EL (cell line): ENCODE measurements at regions not wholly inside any gene's neighbourhood (a gene's known extent, or its start where the extent isn't known, plus 50 kb on each side); places are given as distances from the start of the nearest gene placed in this dataset.

Experiments used
- DNase-seq: peaks from one replicate; pipeline ENCODE4 v3.0.0-alpha.2; 2016

DNA sequence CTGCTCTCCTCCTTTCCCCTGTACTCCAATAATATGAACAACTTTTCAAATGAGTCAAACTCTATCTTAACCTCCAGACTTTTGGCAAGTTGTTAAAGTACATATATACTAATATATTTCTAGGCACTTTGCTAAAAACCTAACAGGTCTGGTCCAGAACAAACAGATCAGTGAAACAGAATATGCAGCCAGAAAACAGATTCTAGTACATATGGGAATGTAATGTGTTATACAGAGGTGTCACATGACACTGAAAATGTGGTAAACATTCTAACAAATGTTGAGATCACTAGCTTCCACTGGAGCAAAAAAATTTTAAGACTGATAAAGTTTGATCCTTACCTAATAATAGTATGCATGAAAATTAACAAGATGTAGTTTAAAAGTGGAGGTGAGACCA, 136.9 kb downstream of the OR2K2 start:
- no peak for DNase-seq

DNA sequence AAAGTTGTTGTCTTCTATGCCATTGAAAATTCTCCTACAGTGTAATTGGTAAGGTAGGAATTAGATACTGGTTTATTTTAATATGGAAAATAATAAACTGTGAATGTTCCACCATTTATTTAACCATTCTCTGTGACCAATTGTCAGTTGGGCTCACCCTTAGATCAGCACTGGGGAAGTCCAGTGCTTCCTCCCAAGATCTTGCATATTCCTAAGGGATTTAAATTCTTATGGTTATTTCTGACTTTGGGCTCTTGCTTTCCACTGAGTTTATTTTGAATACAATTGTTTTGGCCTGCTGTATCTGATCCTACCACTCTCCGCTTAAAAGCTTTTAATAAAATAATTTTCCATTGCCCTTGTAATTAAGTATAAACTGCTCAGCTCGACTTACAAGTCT, 137.4 kb downstream of the OR2K2 start:
- DNase-seq: no peak

DNA sequence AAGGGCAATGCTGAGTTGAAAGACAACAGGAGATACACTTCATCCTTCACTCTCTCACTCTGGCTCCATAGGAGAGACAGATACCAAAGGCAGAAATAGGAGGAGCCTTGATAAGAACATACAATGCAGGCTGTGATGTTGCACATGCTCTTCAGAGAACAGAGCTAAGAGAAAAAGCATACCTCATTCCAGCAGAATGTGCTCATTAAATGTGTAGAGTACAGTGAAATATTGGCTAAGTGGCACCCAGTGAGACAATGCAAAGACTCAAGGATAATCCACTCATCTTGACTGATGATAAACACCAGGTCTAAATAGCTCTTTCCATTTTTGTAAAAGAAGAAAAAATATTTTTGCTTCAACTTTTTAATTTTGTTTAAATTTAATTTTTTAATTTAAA, 139.7 kb downstream of the OR2K2 start:
- no peak for DNase-seq

DNA sequence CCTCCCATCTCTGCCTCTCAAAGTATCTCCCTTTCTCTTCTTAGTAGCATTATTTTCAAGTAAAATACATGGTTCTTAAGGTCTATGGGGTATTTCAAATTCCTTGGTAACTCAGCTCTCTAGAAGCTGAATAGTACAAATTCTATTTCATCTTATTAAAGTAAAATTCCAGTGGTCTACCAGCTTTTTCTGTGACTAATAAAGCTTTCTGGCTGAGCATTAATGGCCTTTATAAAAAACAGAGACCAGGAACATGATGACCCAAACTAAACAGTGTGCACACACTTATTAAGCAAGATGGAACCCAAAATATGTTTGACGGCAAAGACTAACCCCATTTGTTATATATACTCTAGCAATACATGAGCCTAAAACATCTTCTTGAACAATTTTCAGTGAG, 142.6 kb downstream of the OR2K2 start:
- no peak for DNase-seq

DNA sequence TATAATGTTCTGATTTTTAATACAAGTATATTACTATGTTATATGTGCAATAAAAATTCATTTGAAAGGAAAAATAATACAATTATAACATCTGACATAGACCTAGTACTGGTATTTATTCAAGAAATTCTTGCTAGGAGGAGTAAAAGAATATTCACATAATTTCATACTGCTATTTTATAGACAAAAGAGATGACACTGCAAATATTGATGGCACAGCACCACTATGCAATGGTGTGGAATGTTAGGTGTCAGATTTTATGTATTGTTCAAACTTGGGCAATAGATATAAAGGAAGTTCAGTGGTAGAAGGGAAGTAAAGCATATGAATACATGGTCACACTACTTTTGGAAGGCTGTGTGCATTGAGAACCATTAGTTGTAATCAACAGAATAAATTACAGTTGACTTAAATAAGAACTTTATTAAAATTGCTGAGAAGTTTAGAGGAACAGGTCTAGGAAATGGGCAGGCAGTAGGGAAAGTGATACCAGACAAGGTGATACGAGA, 143.9 kb downstream of the OR2K2 start:
- no peak for DNase-seq

DNA sequence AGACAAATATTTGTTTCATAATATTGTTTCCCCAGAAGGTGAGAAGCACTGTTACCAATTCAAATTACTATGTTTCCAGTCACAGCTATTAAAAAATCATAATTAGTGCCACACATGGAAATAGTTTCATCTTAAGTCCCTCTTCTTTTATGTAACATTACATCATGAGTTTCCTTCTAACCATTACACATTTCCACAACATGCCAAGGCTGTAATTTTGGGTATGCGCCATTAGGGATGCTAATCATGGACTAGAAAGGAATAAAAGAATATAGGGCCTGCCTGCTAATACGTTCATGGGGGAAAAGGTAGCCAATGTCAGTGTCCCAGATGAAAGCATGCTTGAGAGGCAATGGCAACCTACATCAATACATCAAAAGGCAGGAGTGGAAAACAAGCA, 142.5 kb upstream of the LPAR1 start:
- no peak for DNase-seq

DNA sequence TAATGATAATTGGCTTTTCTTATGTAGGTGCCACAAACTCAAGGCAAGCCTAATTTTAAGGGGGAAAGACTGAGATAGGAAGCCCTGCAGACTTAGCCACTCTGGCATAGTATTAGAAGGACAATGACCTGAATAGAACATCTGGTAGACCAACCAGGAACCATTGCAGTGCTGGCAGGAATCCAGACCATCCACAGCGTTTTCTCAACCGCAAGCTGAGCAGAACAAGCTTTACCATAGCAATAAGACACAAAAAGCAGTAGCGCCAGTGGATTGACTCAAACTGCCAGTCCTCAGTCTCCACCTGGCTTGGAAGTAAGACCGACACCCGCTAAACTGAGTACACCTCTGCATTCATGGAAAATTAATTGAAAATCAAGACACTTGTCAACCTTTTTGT, 141.3 kb upstream of the LPAR1 start:
- DNase-seq: no peak

DNA sequence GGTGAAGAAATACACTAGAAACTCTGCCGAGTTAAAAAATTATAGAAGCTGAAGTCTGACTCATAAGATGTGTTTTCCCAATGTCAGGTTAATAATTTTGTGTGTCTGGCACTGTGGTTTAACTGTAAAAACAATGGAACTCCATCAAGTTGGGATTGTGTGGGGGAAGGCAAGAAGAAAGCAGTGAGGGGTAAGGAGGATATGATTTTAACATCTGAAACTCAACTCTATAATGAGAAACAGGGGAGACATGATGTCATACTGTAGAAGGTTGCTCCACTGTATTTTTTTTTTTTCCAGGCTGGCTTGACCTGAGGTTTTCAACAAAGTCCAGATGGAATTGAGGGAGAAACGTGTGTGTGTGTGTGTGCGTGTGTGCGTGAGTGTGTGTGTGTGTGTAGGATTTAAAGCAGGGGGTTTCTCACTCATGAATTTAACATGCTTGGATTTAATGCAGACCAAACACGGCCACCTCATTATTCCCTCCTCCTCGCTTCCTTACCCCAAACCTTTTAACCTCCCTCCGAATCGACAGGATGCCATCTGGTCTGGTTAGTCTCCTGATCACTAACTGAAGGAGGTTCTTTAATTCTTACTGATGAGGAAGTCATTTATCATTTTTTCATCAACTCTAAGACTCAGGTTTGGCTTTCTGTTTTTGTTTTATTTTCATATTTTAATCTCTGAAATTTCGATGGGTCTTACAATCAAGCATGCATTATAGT, 140.2 kb upstream of the LPAR1 start:
- DNase-seq: peak; percentile 87

DNA sequence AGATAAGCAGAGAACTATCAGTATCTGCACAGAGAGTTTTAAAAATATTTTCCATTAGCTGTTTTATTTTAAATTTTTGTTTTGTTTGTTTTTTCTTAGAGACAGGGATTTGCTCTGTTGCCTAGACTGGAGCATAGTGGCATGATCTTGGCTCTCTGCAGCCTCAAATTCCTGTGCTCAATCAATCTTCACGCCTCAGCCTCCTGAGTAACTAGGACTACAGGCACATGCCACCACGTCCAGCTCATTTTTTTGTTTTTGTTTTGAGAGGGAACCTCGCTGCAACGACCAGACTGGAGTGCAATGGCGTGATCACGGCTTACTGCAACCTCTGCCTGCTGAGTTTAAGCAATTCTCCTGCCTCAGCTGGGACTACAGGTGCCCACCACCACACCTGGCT, 138.2 kb upstream of the LPAR1 start:
- no peak for DNase-seq

DNA sequence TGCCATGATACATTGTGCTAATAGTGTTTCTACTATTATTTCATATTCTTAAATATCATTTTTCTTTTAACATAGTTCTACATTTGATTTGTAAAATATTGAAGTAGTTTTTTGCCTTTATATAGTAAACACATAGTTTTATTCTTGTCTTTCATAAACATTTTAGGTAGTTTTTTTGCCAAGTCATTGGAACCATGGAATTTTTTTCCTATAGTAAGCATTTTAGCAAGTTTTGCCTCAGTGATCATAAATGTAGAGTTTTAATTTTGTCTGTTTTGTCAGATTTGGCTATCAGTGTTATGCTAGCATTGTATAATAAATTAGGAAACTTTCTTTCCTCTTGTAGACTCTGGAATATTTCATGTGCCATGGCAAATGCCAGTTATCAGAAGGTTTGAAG, 137.1 kb upstream of the LPAR1 start:
- no peak for DNase-seq

DNA sequence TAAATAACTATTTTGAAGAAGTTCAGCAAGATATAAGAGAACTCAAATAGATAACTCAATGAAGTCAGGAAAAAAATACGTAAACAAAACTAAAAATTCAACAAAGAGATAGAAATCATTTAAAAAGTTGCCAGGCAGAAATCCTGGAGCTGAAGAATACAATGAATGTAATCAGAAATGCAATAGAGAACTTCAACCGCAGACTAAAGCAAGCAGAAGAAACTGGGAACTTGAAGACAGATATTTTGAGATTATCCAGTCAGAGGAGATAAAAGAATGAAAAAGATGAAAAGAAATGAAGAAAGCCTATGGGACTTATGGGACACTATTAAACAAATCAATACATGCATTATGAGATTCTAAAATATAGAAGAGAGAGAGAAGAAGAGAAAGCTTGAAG, 129.1 kb upstream of the LPAR1 start:
- DNase-seq: no peak

DNA sequence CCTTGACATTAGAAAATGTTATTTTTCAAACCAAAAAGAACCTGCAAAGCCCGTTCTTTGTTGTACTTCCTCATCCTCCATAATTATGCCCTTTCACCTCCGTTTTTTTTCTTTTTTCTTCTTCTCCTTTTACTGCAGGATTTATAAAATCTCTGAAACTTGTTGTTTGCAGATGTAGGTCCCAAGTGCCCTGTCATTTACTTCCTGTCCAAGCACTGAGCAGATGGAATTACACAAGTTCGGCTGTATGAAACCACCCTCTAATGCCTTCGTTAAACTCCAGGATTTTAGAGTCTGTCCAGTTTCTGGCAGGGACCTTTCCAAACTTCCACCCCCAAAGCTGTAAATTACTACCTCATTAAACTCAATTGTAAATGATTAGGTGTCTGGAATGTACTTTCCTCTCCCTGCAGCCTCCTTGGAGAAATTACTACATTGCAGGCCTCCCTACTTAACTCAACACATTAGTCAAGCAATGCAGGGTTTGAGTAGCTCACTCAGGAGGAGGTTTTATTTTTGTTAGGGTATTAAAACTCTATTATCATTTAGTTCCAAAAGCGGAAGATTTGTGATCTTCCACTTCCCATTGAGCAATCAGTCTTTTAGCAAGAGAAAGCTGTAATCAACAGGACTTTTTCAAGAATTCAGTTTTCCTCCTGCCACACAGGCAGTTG, 125.6 kb upstream of the LPAR1 start:
- DNase-seq: no peak

DNA sequence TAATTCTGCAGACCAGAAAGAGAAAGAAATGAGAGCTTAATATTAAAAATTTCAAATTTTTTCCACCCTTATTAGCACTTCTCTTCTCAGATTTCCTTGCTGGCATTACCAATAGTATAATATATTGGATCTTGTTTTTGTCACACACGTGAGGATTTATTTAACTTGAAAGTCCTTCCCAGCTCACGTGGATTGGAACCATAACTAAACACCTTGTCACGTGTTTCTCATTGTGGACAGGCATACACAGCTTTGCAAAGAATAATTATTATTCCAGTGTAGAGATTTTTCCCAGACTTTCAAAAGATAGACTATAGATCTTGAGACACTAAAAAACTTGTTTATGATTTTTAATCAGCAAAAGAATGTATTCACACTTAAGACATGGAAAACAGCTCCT, 123.8 kb upstream of the LPAR1 start:
- DNase-seq: no peak

DNA sequence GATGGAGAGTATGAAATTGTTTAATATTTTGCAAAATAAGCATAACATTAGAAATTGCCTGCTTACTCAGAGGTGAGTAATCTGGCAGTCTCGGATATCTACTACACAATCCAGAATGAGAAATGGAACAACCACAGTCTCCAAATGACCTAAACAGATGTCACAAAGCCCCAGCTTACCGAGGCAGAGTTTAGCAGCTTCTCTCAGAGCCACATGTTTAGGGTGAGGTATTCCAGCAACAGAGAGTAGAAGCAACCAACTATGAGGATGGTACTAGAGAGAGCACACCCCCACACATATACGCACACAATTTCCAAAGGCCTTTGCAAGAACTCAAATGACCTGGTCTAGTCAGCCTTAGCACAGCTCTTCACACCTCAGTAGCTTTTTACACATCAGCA, 122.7 kb upstream of the LPAR1 start:
- DNase-seq: peak; percentile 75

DNA sequence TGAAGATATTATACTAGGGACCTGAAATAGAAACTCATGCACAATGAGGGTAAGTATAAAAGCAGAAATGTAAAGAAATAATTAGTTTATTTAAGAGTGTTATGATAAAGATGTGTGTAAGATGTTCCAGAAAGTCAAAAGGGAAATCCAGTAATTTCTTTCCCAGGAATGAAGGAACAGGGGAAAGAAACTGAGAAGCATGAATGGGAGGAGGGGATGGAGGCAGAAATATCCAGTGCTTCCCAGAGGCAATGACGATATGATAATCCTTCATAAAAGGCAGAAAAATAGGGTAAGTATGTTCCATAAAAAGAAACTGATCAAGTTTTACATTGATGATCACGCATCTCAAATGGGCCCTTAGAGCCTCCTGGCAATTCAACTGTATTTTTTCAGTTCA, 120.7 kb upstream of the LPAR1 start:
- DNase-seq: no peak

DNA sequence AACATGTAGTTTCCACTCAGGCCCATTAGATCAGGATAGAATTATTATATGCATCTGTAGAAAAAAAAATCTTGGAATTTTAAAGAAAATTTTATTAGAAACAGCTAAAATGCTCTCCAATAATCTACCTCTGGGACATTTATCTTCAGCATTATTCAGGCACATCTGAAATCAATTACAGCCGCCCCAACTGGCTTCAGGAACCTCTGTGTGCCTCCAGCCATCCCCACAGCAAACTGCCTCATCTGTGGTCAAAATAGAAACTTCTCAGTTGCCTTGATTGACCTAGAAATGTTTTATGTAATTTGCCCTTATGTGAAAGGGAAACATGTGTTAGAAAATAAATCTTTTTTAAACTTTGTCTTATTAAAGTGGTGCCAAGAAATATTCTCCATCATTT, 120.1 kb upstream of the LPAR1 start:
- DNase-seq: peak; percentile 47

DNA sequence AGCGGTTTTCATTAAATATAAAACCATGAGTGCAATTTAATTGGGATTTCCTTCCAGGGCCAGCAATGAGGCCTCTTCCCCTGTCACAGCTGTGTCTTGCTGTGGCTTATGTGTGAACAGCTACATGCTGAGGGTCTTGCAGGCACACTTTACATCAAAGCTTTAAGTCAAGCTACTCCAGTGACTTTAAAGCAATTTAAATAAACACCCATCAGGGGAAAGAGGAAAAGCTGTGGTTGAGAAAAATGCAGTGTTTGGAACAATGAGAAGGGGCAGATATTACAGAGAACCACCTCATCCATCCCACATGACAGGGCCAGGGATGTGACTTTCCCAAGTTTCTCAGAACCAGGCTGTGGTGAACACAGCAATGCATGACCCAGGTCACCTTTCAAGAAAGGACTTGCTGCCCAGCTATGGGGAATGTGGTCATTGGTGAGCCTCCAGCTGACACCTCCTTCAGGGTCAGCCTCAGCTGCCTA, 115.9 kb upstream of the LPAR1 start:
- DNase-seq: no peak

DNA sequence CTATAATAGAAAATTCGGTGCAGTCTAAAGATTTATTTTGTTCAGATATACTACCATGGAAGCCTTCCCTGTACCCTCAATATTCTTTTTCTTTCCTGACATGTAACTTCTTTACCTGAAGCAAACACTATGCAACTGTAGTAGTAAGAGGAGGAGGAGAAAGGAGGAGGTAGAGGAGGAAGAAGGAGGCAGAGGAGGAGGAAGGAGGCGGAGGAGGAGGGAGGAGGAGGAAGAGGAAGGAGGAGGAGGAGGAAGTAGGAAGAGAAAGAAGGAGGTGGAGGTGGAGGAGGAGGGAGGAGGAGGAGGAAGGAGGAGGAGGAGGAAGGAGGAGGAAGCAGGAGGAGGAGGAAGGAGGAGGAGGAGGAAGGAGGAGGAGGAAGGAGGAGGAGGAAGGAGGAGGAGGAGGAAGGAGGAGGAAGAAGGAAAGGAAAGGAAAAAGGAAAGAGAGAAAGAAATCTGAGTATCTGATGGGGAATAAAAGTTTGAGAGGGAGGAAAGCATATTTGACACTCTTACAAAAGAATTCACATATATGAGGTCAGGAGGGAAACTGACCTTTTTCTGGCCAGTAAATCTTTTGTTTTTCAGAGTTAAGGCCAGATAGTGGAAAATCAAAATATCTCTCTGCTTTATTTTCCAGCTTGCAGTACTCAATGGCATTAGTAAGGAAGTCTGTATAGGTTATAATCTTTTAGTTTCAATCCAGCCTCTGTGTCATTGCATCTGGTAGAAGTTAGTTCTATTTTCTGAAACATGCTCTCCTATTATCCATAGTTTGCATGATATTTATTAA, 114.5 kb upstream of the LPAR1 start:
- no peak for DNase-seq

DNA sequence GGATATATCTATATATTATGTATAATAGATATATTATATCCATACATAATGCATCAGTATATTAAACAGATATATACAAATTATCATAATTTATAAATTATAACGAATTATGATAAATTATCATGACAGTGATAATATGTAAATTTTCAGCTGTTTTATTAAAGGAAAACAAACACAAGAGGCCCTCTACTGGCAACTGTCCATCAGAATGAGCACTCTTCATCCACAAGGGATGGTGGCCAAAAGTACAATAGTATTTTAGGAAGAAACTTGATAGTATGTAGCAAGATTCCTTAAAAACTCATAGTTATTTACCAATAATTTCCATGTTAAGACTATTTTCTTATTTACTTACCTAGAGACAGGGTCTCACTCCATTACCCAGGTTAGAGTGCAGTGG, 113.3 kb upstream of the LPAR1 start:
- no peak for DNase-seq

DNA sequence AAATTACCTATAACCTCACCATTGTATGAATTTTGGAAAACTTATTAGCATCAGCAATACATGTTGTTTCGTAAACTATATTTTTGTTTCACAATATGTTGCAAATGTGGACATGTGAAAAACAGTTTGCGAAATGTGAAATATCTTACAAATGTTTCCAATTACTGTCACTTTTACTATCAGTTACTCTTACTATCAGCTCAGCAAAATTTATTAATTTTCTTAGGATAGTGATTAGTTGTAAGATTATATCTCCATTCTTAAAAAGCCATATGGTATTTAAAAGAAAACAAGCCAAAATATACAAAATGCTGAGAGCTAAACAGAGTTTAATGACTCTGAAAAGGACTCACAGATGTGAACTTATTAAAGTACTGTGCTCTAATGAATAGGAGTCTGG, 111.9 kb upstream of the LPAR1 start:
- no peak for DNase-seq

DNA sequence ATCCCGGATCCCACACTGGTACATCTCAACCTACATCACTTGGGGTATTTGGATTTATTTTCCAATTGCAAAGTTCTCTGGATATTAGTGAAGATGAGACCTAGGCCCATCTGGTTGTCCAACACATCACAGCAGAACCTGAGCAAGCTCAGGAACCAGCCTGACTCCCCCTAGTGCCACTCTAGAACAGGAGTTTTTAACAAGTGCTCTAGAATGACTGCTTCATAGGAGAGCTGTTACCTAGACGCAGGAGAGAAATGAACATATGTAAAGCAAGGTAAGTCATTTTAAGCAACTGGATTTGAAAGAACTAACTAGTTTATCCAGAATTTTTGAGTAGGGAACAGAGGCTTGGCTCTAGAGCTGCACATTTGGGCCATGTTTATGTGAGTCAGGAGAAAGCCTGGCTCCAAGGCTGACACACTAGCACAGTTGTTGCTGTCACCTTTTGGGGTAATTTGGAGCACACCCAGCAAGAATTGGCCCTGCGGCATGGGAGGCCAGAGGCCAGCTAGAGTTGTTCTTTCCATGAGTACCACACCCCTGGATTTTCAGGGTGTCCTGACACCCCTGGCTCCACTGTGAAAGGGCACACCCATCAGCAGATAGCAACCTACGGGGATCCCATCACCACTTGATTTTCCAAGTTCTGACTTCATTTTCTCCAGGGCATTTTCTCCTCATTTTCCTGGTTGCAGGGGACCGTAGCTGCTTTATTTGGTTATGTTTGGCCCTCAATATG, 110.9 kb upstream of the LPAR1 start:
- DNase-seq: peak; percentile 56

DNA sequence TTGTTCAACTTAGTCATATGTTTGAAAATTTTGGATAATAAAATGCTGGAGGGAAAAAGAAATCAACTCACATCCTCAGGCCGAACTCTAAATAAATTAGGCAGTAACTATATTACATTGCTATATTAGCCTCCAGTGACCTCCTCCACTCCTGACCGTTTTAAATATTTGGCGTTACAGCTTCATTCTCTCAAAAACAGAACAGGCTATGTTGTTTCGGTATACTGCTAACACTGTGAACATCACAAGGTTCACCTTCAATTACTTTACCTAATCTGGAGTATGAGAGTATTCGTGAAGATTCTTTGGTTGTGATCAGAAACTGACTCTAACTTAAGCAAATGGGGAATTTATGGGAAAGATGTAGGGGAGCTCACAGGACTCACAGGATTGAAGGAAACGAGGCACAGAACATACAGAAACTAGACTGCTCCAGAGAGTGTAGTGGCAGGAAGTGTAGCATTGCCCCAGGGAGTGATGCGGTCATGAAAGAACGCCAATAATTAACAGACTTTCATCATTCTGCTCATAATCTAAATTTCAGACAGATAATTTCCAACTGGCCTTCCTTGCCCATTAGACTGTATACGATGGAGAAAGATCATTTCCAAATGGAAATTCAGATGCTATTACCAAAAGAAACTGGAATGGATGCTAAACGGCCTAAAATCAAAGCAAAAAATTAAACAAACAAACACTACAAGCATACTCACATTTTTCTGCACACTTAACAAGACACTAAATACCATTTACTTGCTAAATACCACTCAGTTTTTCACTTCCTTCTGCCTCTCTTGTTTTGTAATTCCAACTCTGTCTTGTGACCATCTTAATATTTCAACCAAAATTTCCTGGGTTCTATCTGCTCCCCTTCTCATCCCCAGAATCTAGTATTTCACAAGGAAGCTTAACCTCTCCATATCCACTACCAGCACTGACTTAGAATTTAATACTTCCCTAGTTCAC, 110.1 kb upstream of the LPAR1 start:
- peak; percentile 82 for DNase-seq
